Mesenchymal stem cell (in vitro differentiated cells and primary cell): ENCODE measurements at regions not wholly inside any gene's neighbourhood (a gene's known extent, or its start where the extent isn't known, plus 50 kb on each side); places are given as distances from the start of the nearest gene placed in this dataset.

ENCODE experiments used
- DNase-seq: peaks from one replicate; pipeline ENCODE4 v3.0.0-alpha.2; 2013
- H2AFZ ChIP-seq: one replicate; pipeline ENCODE4 v1.6.1; 2013; ENCODE audit warnings: low read depth, mild to moderate bottlenecking, control low read depth, inconsistent platforms, low read length, moderate library complexity
- H2AK5ac ChIP-seq: 2 replicates; pipeline ENCODE4 v1.6.1; 2013; ENCODE audit warnings: low read length, moderate library complexity, mild to moderate bottlenecking, inconsistent platforms; ENCODE audit not compliant: severe bottlenecking
- H2BK120ac ChIP-seq: one replicate; pipeline ENCODE4 v1.6.1; 2013; ENCODE audit warnings: low read depth, mild to moderate bottlenecking, inconsistent platforms, low read length, moderate library complexity
- H2BK12ac ChIP-seq, 2 experiments: one replicate each; pipeline ENCODE4 v1.6.1; 2013; ENCODE audit warnings: inconsistent platforms in 2 of 2, low read length in 2 of 2, mild to moderate bottlenecking in 2 of 2, moderate library complexity in 2 of 2, control low read depth in 1 of 2
- H2BK15ac ChIP-seq: one replicate; pipeline ENCODE4 v1.6.1; 2013; ENCODE audit warnings: mild to moderate bottlenecking, low read depth, inconsistent platforms; ENCODE audit not compliant: poor library complexity, severe bottlenecking
- H2BK5ac ChIP-seq: 2 replicates; pipeline ENCODE4 v1.6.1; 2013; ENCODE audit warnings: low read depth, mild to moderate bottlenecking, low read length, control low read depth, inconsistent platforms; ENCODE audit not compliant: poor library complexity, severe bottlenecking
- H3K14ac ChIP-seq, 2 experiments: one replicate each; pipeline ENCODE4 v1.6.1; 2013; ENCODE audit warnings: inconsistent platforms in 2 of 2, low read length in 2 of 2, control low read depth in 1 of 2, mild to moderate bottlenecking in 1 of 2, moderate library complexity in 1 of 2
- H3K18ac ChIP-seq, 2 experiments: one replicate each; pipeline ENCODE4 v1.6.1; 2013; ENCODE audit warnings: inconsistent platforms in 2 of 2, low read length in 2 of 2, control low read depth in 1 of 2, low read depth in 1 of 2, mild to moderate bottlenecking in 1 of 2
- H3K23ac ChIP-seq, 2 experiments: one replicate each; pipeline ENCODE4 v1.6.1; 2013; ENCODE audit warnings: inconsistent platforms in 2 of 2, low read length in 2 of 2, mild to moderate bottlenecking in 2 of 2, moderate library complexity in 2 of 2, control low read depth in 1 of 2
- H3K27ac ChIP-seq: 2 replicates; pipeline ENCODE4 v1.5.1; 2013; ENCODE audit warnings: mild to moderate bottlenecking, moderate library complexity, low read length, control low read depth, inconsistent platforms; ENCODE audit not compliant: poor library complexity, severe bottlenecking
- H3K27me3 ChIP-seq, 2 experiments: 2 replicates each; pipeline versions ENCODE4 v1.6.1 to v1.7.0; 2013; ENCODE audit warnings: low read length in 2 of 2, mild to moderate bottlenecking in 2 of 2, moderate library complexity in 2 of 2, control low read depth in 1 of 2, inconsistent platforms in 1 of 2; ENCODE audit not compliant: control insufficient read depth in 1 of 2, insufficient read depth in 1 of 2
- H3K36me3 ChIP-seq, 2 experiments: 2 replicates each; pipeline versions ENCODE4 v1.6.1 to v1.7.0; 2013; ENCODE audit warnings: low read length in 2 of 2, control low read depth in 1 of 2, inconsistent platforms in 1 of 2, low read depth in 1 of 2, mild to moderate bottlenecking in 1 of 2; ENCODE audit not compliant: insufficient read depth in 2 of 2, control insufficient read depth in 1 of 2
- H3K4ac ChIP-seq, 2 experiments: one replicate each; pipeline ENCODE4 v1.6.1; 2013; ENCODE audit warnings: inconsistent platforms in 2 of 2, low read length in 2 of 2, mild to moderate bottlenecking in 2 of 2, moderate library complexity in 2 of 2, control low read depth in 1 of 2, low read depth in 1 of 2
- H3K4me1 ChIP-seq: 2 replicates; pipeline ENCODE4 v1.6.1; 2013; ENCODE audit warnings: low read depth, low read length, control low read depth; ENCODE audit not compliant: control insufficient read depth, insufficient read depth
- H3K4me2 ChIP-seq: 2 replicates; pipeline ENCODE4 v1.6.1; 2013; ENCODE audit warnings: low read length, mild to moderate bottlenecking, inconsistent platforms; ENCODE audit not compliant: poor library complexity, severe bottlenecking
- H3K4me3 ChIP-seq, 2 experiments: 2 replicates each; pipeline versions ENCODE4 v1.5.1 to v1.7.0; 2013; ENCODE audit warnings: low read length in 2 of 2, mild to moderate bottlenecking in 2 of 2, control low read depth in 1 of 2, low read depth in 1 of 2; ENCODE audit not compliant: insufficient read depth in 1 of 2
- H3K79me1 ChIP-seq: replicated peaks from 2 replicates; pipeline ENCODE4 v1.6.1; 2013; ENCODE audit warnings: mild to moderate bottlenecking, control low read depth, low read length, inconsistent platforms; ENCODE audit not compliant: poor library complexity, severe bottlenecking
- H3K9ac ChIP-seq: 2 replicates; pipeline ENCODE4 v1.7.0; 2013; ENCODE audit warnings: mild to moderate bottlenecking, low read length, moderate library complexity
- H3K9me3 ChIP-seq: 2 replicates; pipeline ENCODE4 v1.7.0; 2013; ENCODE audit warnings: mild to moderate bottlenecking, low read length; ENCODE audit not compliant: control insufficient read depth
- H4K8ac ChIP-seq: one replicate; pipeline ENCODE4 v1.6.1; 2013; ENCODE audit warnings: inconsistent platforms, mild to moderate bottlenecking, low read length, moderate library complexity
- H4K91ac ChIP-seq: one replicate; pipeline ENCODE4 v1.6.1; 2013; ENCODE audit warnings: mild to moderate bottlenecking, low read length, inconsistent platforms
- WGBS: methylation state at CpG from one replicate; pipeline ENCODE4 v1.1.7; 2013; ENCODE audit warnings: mixed read lengths; 5-methylcytosine and 5-hydroxymethylcytosine counted together

GRCh38 chr20:39479196-39479810 is 517.2 kb downstream of the DHX35 start:
- Histone ChIP-seq H3K27ac (no peak overlapping the region), H4K91ac (no peak overlapping the region), H3K18ac (no peak overlapping the region), H3K9me3 (no peaks in the 10 kb centered on the region), H3K4me2 (no peak overlapping the region), H3K36me3 (no peaks in the 10 kb centered on the region), H3K27me3 (no peaks in the 10 kb centered on the region), H2BK15ac (no peak overlapping the region), H3K4me1 (no peaks in the 10 kb centered on the region), H2AK5ac (no peak overlapping the region), H2BK120ac (no peak overlapping the region), H3K9ac (no peak overlapping the region), H3K79me1 (no peaks in the 10 kb centered on the region), H4K8ac (no peak overlapping the region), H3K4me3 (no peak overlapping the region), H2BK5ac (no peak overlapping the region), H2BK12ac (no peak overlapping the region), H3K4ac (no peak overlapping the region), H2AFZ (no peak overlapping the region), H3K14ac (no peak overlapping the region), H3K23ac (no peak overlapping the region)
- no peak for DNase-seq
- WGBS = 72% methylated on average over 3 of the region's 4 CpGs

- Histone ChIP-seq H3K79me1 (no peaks in the 10 kb centered on the region), H3K4me2 (no peak overlapping the region), H2BK5ac (no peak overlapping the region), H2BK120ac (no peak overlapping the region), H3K14ac (no peak overlapping the region), H3K23ac (no peak overlapping the region), H2BK12ac (no peak overlapping the region), H3K18ac (no peak overlapping the region), H2AK5ac (no peak overlapping the region), H3K4me1 (no peaks in the 10 kb centered on the region), H3K27me3 (no peaks in the 10 kb centered on the region), H3K4me3 (no peak overlapping the region), H3K27ac (no peak overlapping the region), H3K36me3 (no peaks in the 10 kb centered on the region), H2AFZ (no peak overlapping the region), H3K9ac (no peak overlapping the region), H4K8ac (no peak overlapping the region), H4K91ac (no peak overlapping the region), H2BK15ac (no peak overlapping the region), H3K9me3 (peaks cover 4% of the 10 kb centered on the region), H3K4ac (no peak overlapping the region)
- 76% methylated on average over 2 of the region's 2 CpGs for WGBS
- no peak for DNase-seq
Observed at GRCh38 chr20:39474879-39475278, 512.7 kb downstream of the DHX35 start.

- H4K91ac ChIP-seq = no peak overlapping the region
- no peak overlapping the region for H3K27ac ChIP-seq
Observed at GRCh38 chr20:39473536-39473935, 511.4 kb downstream of the DHX35 start.

GRCh38 chr20:39468703-39469102 is 506.6 kb downstream of the DHX35 start:
- H2BK5ac ChIP-seq = no peak overlapping the region
- no peak overlapping the region for H2BK12ac ChIP-seq
- no peak overlapping the region for H3K14ac ChIP-seq
- H3K36me3 ChIP-seq = no peaks in the 10 kb centered on the region
- H3K27me3 ChIP-seq = no peaks in the 10 kb centered on the region
- DNase-seq = no peak
- no peaks in the 10 kb centered on the region for H3K4me1 ChIP-seq
- no peak overlapping the region for H3K4me2 ChIP-seq
- H3K18ac ChIP-seq = no peak overlapping the region
- no peak overlapping the region for H4K8ac ChIP-seq
- no peak overlapping the region for H2BK120ac ChIP-seq
- no peak overlapping the region for H3K4ac ChIP-seq
- peaks cover 8% of the 10 kb centered on the region for H3K9me3 ChIP-seq
- no peak overlapping the region for H2AFZ ChIP-seq
- no peak overlapping the region for H3K27ac ChIP-seq
- no peaks in the 10 kb centered on the region for H3K79me1 ChIP-seq
- H3K9ac ChIP-seq = no peak overlapping the region
- 42% methylated on average over 1 of the region's 2 CpGs for WGBS
- H3K4me3 ChIP-seq = no peak overlapping the region
- H2AK5ac ChIP-seq = no peak overlapping the region
- no peak overlapping the region for H4K91ac ChIP-seq
- H2BK15ac ChIP-seq = no peak overlapping the region
- no peak overlapping the region for H3K23ac ChIP-seq

More at GRCh38 chr20:39473536-39473935, 511.4 kb downstream of the DHX35 start:
- H3K4ac ChIP-seq = no peak overlapping the region
- H2BK5ac ChIP-seq = no peak overlapping the region
- no peak overlapping the region for H2BK15ac ChIP-seq
- no peaks in the 10 kb centered on the region for H3K4me1 ChIP-seq
- no peak overlapping the region for H3K4me3 ChIP-seq
- H3K23ac ChIP-seq = no peak overlapping the region
- H3K9me3 ChIP-seq = peaks cover 4% of the 10 kb centered on the region
- no peak overlapping the region for H4K8ac ChIP-seq
- no peak overlapping the region for H3K9ac ChIP-seq
- H3K36me3 ChIP-seq = no peaks in the 10 kb centered on the region
- H3K4me2 ChIP-seq = no peak overlapping the region
- WGBS = 78% methylated on average over 2 of the region's 4 CpGs
- H3K79me1 ChIP-seq = no peaks in the 10 kb centered on the region
- no peak overlapping the region for H3K18ac ChIP-seq
- H2BK120ac ChIP-seq = no peak overlapping the region
- H2AFZ ChIP-seq = no peak overlapping the region
- H2BK12ac ChIP-seq = no peak overlapping the region
- H3K27me3 ChIP-seq = no peaks in the 10 kb centered on the region
- no peak overlapping the region for H3K14ac ChIP-seq
- no peak for DNase-seq
- no peak overlapping the region for H2AK5ac ChIP-seq
